NCI-H1436 treated with DMSO at 0.1 percent for 48 hours (cell line): ENCODE measurements at regions not wholly inside any gene's neighbourhood (a gene's known extent, or its start where the extent isn't known, plus 50 kb on each side); places are given as distances from the start of the nearest gene placed in this dataset.
"Not testable (repeated sequence)": the region's sequence is repeated elsewhere in the genome, so short reads cannot be mapped to it uniquely, and the experiment has no call there.

Experiments
- DNase-seq: peaks from one replicate; lab custom pipeline; 2025; lab: John Stamatoyannopoulos, UW

DNA sequence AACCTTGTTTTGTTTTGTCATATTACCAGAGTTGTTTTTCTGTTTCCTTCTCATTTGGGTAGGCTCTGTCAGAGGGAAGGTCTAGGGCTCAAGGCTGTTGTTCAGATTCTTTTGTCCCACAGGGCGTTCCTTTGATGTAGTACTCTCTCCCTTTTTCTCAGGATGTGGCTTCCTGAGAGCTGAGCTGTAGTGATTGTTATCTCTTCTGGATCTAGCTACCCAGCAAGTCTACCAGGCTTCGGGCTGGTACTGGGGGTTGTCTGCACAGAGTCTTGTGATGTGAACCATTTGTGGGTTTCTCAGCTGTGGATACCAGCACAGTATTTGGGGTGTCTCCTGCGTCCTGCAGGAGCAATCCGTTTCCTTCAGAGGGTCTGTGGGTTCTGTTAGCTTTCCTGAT lies 74.2 kb upstream of the GNG12 start:
- DNase-seq, result not testable (repeated sequence)

DNA sequence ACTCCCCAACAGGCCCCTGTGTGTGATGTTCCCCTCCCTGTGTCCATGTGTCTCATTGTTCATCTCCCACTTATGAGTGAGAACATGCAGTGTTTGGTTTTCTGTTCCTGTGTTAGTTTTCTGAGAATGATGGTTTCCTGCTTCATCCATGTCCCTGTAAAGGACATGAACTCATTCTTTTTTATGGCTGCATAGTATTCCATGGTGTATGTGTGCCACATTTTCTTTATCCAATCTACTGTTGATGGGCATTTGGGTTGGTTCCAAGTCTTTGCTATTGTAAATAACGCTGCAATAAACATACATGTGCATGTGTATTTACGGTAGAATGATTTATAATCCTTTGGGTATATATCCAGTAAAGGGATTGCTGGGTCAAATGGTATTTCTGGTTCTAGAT lies 72.7 kb upstream of the GNG12 start:
- not testable (repeated sequence) for DNase-seq

DNA sequence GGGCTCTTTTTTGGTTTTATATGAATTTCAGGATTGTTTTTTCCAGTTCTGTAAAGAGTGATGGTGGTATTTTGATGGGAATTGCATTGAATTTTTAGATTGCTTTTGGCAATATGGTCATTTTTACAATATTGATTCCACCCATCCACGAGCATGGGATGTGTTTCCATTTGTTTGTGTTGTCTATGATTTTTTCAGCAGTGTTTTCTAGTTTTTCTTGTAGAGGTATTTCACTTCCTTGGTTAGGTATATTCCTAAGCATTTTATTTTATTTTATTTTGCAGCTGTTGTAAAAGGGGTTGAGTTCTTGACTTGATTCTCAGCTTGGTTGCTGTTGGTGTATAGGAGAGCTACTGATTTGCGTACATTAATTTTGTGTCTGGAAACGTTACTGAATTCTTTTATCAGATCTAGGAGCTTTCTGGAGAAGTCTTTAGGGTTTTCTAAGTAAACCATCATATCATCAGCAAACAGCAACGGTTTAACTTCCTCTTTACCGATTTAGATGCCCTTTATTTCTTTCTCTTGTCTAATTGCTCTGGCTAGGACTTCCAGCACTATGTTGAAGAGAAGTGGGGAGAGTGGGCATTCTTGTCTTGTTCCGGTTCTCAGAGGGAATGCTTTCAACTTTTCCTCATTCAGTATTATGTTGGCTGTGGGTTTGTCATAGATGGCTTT lies 69.4 kb upstream of the GNG12 start:
- DNase-seq, result not testable (repeated sequence)

DNA sequence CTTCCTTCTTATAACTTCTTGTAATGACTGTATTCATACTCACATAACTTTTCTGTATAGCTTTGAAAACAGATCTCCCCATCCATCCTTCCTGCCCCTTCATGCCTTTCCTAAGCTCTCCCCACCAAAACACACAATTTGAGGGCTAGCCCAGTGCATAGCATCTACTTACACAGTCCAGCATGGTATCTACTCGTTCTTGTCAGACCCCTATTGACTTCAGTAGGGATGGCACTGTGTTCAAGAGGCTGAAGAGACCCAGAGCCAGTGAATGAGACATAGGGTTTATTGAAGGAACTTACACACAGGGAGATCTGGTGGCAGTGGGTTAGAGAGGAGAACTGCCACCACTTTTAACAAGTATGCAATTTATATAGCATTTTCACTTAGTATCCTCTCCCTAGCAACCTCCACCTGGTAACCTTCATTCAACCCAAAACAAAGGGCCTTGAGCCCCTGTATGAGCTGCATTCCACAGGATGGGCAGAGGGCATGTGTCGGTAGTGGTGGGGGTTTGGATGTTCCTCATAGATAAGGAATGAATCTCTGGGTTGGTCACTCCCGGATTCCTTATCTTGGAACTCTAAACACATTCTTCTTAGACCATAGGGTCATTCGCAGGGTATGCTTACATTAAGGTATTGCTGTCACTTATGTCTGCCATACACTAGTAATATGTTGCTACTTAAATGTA lies 64.9 kb upstream of the GNG12 start:
- no peak for DNase-seq

DNA sequence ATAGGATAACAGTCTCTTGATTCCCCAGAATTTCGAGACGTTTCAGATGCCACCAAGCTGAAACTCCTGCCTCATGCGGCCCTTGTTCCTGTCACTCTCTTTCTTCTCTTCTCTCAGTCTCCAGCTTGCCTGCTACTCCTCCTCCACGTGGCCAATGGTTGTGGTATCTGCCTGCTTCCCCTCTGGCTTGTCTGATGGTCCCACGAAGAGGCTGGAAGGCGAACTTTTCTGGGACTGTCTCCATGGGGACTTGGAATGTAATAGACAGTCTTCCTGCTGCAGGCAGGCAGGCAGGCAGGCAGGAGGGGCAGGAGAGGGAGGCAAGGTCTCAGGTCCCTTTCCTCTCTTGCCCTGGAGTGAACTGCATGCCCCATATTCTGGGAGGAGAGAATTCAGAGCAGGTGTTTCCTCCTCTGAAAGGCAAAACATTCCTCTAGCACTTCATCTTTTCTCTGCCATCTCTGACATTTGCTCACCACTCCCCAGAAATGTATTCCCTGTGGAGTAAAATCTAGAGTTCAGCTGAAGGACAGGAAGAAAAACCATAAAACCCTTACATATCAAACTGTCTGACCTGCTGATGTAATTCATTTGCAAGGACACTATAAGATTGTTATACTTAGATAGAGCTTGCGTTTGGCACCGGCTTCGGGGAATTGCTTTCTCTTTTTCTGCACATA lies 64.1 kb upstream of the GNG12 start:
- no peak for DNase-seq

DNA sequence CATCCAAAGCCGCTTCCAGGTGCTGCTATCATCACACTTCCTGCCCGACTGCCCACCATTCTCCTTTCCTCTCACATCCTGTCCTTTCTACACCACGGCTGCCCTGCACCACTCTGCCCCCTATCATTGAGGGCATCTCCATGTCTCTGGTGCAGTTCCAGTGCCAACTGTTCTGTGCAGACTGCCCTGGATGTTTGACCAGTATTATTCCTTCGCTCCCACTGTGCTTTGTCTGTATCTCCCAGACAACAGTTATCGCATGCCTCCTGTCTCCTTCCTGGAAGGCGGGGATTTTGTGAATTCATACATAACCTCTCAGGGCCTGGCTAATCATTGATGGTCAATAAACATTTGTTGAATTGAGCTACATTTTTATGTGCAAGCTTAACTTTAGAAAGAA lies 63.6 kb upstream of the GNG12 start:
- no peak for DNase-seq

DNA sequence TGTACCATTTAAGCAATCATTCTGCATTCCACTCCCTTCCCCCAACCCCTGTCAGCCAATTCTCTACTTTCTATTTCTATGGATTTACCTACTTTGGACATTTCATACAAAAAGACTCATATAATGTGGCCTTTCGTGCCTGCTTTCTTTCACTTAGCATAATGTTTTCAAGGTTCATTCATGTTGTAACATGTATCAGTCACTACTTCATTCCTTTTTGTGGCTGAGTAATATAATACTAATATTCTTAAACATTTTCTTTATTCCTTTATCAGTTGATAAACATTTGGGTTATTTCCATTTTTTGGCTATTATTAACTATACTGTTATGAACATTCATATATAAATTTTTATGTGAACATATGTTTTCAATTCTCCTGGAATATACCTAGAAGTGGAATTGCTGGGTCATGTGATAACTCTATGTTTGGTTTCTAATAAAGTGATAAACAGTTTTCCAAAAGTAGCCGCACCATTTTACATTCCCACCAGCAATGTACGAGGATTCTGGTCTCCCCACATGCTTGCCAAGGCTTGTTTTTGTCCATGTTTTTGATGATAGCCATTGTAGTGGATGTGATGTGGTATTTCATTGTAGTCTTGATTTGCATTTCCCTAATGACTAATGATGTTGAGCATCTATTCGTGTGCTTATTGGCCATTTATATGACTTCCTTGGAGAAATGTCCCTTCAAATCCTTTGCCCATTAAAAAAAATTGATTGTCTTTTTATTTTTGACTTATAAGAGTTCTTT lies 61.9 kb upstream of the GNG12 start:
- no peak for DNase-seq

DNA sequence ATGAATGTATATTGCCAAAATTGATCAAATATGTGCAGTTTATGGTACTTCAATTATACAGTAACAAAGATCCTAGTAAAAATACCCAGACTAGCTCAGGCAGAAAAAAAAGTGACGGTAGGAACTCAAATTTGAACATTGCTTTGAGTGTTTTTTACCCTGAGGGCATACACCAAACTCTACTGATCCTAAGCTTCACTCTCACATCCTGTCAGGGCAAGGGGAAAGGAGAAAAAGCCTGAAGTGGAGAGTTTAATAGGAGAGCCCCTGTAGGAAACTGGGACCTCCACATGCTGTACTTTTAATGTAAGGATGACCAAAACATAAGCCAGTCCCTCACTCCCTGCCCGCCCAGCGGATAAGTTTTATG lies 59.8 kb upstream of the GNG12 start:
- no peak for DNase-seq

DNA sequence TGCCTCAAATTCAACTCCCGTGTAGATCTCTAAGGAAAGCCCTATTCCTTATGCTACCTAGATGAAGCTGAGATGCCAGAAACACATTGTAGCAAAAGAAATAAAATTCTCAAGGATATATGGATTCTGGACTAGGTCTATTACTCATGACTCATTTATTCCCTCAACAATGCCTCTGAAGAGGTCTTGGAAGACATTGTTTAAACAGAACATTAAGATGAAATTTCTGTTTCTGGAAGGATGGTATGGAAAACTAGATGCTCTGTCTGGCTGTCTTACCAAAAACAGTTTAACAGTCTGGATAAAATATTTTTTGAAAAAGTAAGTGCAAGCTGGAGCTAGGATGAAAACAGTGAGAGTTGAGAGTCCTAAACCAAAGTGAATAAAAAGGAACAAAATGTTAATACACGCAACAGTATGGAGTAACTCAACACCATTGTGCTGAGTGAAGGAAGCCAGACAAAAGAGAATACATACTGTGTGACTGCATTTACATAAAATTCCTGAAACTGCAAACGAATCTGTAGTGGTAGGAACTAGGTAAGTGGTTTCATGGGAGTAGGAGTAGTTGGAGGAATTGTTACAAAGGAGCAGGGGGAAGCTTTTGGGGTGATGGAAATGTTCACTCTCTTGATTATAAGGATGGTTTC lies 59.3 kb upstream of the GNG12 start:
- DNase-seq, result no peak

DNA sequence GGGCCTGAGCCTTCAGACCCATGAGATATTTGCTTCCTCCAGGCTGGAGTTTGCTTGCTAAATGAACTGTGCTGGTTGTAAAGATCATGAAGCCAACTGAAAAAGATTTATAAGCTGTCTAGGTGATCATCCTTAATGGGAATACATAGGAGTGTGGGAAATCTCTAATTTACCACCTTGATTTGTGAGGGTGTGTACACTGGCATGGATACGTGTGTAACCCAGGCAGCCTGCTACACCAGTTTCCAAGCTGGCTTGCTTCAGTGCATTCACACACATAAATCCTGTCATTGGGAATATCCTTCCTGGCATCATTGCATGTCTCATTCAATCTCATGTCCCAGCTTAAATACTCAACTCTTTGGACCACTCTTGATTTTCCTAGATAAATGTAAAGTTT lies 57.6 kb upstream of the GNG12 start:
- no peak for DNase-seq

DNA sequence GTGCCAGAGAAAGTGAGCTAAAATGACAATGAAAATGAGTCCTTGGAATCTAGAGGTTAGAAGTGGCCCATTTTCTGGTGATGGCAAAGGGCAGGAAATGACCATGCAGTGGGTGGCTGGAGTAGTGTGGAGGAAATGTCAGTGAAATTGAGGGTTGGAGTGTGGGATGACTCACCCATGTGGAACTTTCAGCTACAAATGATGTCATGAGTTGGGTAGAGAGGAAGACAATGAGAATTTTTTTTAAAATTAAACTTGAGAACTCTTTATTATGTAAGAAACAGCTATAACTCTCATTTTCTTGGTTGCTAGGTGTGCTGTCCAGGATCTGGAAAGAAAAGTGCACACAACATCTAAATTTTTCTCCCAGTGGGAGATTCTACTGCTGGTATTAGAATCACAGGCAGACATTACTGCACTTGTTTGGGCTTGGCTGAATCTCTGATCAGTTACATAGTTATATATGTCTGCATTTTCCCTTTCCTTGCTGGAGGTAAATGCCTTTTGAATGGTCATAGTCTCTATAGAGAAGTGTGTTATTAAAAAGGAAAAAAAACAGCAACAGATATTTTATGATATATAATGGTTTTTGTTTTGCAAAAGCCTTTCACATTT lies 56.8 kb upstream of the GNG12 start:
- DNase-seq, result no peak

DNA sequence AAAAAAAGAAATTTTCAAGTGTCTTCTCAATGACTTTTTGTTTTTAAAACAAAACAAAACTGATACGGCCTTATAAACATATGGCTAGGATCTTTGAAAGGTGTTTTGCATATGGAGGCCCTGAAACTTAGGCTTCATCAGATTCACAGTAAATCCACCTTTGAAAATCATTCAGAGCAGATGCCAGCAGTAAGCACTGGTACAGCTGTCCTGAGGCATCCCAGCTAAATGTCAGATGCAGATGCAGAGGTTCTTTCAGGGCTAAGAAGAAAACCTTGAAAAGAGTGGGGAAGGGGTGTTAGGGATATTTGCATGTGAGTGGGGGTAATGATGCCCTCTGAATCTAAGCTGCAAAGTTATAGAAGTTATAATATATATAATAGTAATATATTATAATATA lies 56.2 kb upstream of the GNG12 start:
- no peak for DNase-seq

DNA sequence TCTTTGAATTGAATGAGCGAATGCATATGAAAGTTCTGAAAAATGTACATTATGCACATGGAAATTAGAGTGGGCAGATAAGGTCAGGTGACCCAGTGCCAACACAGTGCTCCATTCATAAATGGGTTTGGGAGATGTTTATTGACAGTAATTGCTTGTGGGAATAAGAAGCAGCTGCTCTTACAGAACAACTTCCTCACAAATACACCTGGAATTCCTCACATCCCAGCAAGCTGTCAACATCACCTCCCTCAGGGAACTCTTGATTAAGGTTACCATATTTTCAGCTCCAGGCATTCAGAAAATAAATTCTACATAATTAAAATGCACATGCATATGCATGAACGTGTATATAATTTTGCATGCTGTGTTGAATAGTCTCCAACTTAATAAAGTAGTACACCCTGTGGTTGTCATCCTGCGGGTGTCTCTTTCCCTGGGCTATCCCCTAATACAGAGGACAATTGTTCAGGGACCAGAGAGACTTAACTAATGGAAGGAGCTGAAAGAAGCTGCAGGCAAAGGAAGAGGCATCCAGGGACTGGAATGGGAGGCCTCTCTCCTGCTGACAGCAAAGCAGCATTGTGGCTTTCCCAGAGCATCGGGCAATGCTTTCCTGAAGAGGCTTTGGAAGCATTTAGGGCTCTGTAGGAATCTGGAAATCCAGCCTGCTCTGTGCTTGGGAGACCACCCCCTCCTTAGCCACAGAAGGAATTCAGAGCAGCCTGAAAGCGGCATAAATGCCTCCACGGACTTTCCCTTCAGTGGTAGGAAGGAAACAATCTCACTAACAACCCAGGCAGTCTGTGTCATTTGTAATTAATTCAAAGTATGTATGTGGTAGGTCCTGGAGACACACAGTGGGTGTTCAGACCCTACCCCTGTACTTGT lies 55.2 kb upstream of the GNG12 start:
- DNase-seq, result no peak

DNA sequence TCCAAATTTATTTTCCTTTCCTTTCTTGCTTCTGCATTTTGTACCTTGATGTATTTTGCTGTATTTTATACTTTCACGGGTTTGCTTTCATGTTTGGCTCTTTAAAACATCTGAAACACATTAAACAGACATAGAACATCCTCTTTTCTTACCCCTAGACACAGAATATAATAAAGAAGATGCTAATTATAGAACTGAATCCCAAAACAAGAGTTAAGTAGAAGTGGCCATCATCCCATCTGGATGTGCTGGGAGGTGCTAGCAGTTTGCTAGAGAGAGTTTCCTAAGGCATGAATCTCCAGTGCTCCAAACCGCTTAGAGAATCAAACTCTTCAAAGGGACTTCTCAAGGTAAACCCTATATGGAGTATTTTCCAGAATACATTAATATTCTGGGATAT lies 53.9 kb upstream of the GNG12 start:
- no peak for DNase-seq

DNA sequence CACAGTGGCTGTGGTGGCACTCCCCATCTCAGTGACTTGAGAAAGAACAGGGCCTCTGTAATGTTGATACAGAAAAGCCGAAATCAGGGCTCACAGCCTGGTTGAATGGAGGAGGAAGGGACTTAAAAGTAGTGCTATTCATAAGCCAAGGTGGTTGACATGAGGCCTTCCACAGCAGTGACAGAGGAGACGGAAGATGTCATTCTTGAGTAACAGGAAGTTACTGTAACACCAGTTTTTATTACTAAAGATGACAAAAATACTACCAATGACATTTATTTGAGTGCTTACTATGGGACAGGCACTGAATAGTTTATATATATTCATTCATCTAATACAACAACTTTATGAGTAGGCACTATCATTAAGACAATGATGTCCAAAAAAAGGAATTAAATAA lies 52.8 kb upstream of the GNG12 start:
- DNase-seq, result no peak

DNA sequence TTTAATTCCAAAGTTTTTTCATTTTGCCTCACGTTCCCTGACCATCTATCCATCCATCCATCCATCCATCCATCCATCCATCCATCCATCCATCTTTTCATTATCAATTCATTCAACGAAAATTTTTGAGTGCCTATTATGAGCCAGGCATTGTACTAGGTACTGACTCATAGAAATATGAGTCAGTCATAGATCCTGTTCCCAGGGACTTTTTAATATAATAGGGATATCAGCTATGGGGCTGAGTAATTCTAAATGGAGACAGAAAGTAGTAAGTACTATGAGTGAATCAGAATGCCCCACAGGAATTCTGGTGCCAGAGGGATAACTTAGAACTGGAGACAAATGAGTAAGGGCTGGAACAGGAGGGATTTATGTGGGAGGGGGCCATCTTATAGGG lies 49.8 kb upstream of the GNG12 start:
- no peak for DNase-seq
